GM21825 (cell line): ENCODE measurements at regions not wholly inside any gene's neighbourhood (a gene's known extent, or its start where the extent isn't known, plus 50 kb on each side); places are given as distances from the start of the nearest gene placed in this dataset.
"Not testable (repeated sequence)": the region's sequence is repeated elsewhere in the genome, so short reads cannot be mapped to it uniquely, and the experiment has no call there.

Source experiments
- ATAC-seq: cut with Tn5 transposase; IDR thresholded peaks from one replicate; pipeline ENCODE4 v1.9.1; 2021; ENCODE audit warnings: mild to moderate bottlenecking, moderate library complexity; ENCODE audit not compliant: unreplicated experiment

DNA sequence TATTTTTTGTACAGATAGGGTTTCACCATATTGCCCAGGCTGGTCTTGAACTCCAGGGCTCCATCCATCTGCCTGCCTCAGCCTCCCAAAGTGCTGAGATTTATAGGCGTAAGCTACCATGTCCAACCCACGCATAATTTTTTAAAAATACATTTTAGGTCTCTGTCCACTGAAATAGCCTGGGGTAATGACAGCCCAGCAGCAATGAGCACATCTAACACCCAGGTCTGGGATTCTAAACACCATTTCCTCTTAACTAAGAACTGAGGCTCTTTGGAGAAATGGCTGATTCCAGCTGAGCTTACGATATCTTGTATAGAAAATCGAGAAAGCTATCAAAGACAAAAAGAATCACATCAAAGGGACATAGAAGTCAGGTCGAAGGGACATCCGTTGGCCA is 245.3 kb downstream of the PARN start:
- ATAC-seq: no peak

DNA sequence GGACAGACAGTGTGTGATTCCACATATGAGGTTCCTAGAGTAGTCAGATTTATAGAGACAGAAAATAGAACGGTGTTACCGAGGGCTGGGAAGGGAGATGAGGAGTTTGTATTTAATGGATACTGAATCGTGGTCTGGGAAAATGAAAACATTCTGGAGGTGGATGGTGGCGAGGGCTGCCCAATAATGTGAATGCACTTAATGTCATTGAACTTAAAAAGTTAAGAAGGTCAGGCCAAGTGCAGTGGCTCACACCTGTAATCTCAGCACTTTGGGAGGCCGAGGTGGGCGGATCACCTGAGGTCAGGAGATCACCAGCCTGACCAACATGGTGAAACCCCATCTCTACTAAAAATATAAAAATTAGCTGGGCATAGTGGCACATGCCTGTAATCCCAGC is 246.2 kb downstream of the PARN start:
- ATAC-seq: not testable (repeated sequence)

DNA sequence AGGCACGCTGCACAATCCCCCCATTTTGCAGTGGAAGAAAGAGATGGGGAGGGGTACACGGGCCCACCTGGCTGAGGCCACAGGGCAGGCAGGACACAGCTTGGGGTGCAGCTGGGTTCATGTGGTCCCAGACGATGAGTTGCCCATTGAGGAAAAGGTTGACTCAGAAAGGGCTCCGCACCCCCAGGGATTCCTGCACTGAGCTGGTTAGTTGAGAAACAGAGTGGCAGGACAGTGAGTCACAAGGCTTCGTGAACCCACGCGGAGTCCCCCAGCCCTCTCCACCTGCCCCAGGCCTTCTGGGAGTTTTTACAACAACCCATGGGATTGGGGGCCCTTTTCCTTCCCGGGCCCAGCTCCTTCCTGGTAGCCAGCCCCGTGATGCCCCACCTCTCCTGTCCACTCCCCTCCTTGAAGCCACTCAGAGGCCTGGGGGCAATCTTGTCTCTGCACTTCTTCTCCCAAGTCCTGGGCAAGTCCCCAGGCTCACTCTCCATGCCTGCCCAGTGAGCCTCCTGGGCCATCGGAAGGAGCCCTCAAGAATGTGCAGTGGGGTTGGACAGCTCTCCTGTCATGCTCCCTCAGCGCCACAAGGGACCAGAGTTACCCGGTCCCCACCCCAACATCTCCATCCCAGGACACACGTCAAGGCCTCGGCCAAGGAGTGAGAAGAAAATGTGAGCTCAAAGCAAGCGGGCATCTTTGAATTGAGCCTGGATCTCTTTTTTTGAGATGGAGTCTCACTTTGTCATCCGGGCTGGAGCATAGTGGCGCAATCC is 251.2 kb downstream of the PARN start:
- no peak for ATAC-seq

DNA sequence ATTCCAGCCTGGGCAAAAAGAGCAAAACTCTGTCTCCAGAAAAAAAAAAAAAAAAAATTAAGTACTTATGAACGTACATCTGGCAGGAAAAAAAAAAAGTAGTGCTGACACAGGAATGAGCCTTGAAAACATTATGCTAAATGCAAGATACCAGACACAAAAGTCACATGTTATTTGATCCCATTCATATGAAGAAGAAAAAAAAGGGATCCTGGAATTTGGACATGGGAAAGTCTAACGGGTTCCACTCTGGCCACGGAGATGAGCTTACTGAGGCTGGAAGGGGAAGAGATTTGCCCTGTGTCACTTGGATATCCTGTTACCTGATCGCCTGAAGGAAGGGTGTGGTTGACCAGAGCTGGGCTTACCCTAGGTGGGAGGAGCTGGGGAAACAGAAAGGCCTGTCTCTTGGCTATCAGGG is 251.9 kb downstream of the PARN start:
- no peak for ATAC-seq

DNA sequence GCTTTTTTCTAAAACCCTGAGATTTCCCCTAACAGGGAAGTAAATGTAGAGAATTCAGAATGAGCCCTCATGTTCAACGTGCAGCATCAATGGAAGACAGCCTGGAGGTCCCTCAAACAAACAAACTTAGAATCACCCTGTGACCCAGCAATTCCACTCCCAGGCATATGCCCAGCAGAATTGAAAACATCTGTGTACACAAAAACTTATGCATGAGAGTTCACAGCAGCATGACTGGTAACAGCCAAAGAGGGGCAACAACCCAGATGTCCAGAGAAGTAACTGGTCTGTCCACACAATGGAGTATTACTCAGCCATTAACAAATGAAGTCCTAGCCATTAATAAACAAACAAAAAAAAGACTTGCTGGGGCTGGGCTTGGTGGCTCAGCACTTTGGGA is 252.7 kb downstream of the PARN start:
- ATAC-seq: no peak

DNA sequence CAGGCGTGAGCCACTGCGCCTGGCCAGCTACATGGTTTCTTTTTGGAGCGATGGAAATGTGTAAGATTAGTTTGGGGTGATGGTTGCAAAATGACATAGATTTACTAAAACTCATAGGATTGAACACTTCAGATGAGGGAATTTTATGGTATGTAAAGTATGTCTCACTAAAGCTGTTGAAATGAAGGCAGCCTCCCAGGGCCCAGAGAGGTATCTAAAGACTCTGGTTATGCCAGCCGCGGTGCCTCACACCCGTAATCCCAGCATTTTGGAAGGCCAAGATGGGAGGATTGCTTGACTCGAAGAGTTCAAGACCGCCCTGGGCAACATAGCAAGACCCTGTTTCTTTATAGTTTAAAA is 254.9 kb downstream of the PARN start:
- no peak for ATAC-seq

DNA sequence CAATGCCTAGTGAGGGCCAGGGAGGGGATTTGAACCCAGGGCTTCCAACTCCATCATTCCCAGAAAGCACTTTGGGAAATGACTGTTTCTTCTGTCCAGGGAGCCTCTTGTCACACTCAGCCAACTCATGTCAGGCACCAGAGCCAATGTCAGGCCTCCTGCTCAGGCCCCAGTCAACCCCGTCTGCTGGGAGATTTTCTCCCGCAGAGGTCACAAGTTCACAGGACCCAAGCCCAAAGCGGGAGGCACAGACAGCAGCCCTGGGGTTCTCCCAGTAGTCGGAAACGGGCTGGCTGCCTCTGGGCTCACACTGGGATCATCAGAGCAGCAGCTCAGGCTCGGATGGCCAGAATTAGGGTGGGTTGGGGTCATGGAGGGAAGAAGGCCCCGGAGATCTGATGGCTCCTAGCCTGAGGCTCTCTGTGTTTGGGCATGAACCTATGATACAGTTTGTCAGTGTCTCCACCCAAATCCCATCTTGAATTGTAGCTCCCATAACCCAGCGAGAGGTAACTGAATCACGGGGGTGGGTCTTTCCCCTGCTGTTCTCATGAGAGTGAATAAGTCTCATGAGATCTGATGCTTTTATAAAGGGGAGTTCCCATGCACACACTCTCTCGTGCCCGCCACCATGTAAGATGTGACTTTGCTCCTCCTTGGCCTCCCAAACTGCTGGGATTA is 255.5 kb downstream of the PARN start:
- no peak for ATAC-seq

DNA sequence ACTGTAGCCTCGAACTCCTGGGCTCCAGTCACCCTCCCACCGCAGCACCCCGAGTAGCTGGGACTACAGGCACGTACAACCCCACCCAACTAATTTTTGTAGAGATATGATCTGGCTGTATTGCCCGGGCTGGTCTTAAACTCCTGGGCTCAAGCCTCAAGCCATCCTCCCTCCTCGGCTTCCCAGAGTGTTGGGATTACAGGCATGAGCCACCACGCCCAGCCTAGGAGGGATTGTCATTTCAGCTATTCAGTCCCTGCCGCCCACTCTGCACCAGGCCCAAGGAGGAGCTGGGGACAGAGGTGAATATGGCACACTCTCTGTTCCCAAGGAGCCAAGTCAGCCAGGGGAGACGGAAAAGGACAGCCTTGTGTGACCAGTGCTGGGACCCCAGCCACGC is 256.2 kb downstream of the PARN start:
- no peak for ATAC-seq

DNA sequence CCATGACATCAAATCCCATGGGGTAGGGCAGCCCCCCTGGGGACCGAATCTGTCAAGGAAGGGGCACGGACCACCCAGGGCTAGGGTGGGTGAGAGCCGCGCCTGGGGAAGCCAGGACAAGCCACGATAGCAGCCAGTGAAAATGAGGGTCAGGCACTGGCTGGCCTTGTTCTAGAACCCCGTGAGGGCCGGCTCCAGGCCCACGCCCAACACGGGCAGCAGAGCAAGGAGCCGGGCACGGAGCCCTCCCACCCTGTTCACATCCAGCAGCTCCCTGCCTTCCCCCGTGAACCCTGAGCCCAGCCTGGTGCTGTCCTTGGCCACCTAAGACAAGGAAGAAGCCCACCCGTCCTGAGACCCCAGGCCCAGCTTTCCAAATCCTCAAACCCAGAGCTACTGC is 256.7 kb downstream of the PARN start:
- ATAC-seq: no peak

DNA sequence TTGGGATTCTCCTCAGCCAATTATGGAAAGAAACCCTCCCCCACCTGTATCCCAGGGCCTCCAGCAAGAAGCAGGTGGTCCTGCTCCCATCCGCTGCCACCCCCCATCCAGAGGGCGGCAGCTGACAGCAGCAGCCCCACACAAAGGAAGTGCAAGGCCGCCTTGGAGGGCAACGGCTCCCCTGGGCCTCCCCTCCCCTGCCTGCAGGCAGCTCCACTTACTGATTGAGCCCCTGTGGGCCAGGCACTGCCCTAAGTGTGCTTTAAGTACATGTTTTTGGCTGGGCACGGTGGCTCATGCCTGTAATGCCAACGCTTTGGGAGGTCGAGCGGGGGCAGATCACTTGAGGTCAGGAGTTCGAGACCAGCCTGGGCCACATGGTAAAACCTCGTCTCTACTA is 257.6 kb downstream of the PARN start:
- no peak for ATAC-seq

DNA sequence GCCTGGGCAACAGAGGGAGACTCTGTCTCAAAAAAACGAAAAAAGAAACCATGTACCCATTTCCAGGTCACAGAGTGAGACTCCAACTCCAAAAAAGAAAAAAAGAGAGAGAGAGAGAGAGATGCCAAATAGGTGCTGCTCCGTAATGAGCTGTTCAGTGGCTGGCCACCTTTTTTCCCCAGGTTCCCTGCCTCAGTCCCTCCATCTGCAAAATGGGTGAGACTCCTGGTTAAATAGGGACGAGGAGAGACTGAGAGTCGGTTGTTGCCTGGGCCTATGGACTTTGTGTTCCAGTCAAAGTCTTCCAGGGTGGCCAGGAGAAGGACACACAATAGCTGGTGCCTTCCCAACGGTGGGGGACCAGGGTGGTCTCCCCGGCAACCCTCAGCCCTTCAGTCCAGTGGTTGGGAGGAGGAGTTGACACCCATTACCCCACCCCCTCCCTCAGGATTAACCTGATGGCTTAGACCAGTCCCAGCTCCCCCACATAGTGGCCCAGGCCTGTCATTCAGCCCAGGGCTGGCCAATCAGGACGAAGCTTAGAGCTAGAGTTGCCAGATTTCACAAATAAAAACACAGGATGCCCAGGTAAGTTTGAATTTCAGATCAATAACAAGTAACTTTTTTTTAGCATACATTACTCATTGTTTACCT is 258.2 kb downstream of the PARN start:
- ATAC-seq: no peak

DNA sequence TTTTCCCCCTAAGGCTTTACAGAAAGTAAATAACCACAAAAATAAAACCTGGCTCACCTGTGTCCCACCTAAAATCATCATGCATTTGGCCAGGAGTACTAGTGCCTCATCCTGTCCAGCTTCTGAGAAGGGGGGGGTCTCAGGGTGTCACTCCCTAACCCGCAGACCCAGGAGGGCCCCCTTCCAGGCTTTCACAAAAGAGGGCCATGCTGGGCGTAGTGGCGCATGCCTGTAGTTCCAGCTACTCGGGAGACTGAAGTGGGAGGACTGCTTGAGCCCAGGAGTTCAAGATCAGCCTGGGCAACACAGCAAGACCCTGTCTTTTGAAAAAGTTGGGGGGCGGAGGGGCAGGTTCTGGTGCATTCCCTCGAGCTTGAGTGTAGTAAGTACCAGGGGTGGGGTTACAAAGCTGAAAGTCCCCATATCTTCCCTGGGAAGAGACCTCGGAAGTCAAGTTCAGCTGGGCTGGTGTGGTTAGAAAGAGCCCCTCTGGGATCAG is 259.3 kb downstream of the PARN start:
- ATAC-seq: no peak

DNA sequence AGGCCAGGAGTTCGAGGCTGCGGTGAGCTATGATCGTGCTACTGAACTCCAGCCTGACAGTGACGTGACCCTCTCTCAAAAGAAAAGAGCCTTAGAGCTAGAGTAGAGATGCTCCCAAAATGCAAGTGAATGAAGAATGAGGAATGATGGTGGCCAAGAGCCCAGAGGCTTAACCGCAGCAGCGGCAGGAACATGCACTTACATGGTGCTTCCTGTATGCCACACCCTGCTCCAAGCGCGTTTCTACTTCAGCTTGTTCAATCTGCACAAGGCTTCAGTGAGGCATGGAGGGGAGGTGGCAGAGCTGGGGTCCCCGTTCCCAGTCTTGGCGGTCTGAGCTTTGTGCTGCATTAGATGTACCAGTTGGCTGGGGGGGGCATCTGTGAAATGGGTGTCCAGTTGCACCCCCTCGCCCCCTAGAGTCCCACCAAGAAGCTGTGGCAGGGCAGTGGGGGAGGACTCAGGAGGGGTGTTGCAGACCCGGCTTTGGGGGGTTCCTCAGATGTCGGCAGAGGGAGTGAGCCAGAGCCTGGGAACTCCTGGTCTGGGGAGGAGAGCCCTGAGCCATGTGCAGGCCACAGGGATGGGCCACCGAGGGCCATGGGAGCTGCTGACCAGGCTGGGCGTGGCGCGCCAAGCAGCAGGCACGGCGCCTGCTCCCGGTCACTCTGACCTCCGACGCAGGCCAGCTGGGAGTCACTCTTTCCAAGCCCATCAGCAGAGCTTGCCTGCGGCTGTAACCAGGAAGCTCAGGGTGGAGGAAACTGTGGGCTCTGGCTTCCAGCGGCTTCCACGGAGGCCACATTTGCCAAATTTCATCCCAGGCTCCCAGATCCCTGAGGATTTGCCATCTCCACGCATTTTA is 260.1 kb downstream of the PARN start:
- no peak for ATAC-seq

DNA sequence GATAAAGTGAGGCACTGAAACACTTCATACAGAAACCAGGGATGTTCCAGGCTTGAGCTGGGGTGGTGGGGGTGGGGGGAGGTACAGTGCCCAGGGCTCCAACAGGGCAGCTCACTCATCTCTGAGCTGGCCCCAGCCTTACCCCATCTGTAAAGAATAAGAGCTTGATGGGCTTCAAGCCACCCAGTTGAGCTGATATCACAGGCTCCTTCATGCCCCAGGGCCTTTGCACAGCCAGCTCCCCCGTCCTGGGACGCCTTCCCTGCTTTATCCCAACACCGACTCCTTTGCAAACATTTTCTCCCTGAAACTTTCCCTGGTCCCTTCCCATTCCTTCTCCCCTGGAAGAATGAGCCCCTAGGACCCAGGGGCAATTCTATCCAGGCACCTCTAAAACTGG is 261.7 kb downstream of the PARN start:
- ATAC-seq: no peak

DNA sequence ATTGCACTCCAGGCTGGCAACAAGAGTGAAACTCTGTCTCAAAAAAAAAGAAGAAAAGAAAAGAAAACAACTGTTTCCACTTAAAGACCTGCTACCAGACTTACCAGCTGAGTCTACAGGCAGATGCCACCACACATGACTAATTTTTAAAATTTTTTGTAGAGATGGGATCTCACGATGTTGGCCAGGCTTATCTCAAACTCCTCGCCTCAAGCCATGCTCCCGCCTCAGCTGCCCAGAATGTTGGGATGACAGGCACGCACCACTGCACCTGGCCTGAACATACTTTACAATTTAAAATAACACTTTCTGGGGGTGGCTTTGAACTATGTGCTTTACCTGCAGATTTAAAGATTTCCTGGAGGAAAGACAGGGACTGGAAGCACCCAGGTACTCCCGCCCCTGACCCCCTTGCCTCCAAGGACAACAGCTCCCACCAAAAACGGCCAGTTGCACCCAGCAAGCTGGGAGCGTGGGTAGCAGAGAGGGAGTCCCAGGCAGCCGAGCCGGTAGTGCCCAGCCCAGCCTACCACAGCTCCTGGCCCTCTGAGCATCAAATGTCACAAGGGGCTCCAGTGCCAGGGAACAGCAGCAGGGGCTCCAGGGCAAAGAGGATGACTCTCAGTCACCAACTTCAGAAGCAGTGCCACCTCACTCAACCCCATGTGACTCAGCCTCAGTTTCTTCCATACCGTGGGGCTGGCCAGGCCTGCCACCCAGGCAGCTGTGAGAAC is 262.9 kb downstream of the PARN start:
- ATAC-seq: no peak

DNA sequence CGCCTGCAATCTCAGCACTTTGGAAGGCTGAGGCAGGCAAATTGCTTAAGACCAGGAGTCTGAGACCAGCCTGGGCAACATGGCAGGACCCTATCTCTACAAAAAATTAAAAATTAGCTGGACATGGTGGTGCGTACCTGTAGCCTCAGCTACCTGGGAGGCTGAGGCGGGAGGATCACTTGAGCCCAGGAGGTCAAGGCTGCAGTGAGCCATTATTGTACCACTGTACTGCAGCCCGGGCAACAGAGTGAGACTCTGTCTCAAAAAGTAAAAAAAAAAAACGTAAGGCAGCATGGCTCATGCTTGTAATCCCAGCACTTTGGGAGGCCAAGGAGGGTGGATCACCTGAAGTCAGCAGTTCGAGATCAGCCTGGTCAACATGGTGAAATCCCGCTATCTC is 263.6 kb downstream of the PARN start:
- no peak for ATAC-seq

DNA sequence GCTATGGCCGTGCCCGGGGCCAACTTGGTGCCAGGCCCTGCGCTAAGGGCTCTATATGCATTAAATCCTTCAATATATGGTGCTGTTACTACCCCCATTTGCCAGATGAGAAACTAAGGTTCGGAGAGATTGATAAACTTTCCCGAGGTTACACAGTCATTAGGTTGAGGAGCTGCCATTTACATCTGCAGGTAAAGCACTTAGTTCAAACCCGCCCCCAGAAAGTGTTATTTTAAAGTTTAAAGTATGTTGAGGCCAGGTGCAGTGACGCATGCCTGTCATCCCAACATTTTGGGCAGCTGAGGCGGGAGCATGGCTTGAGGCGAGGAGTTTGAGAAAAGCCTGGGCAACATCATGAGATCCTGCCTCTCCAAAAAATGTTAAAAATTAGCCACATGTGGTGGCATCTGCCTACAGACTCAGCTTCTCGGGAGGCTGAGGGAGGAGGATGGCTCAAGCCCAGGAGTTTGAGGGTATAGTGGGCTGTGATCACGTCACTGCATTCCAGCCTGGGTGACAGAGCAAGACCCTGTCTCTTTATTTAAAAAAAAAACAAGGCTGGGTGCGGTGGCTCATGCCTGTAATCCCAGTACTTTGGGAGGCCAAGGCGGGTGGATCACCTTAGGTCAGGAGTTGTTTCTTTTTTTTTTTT is 264.7 kb downstream of the PARN start:
- no peak for ATAC-seq

DNA sequence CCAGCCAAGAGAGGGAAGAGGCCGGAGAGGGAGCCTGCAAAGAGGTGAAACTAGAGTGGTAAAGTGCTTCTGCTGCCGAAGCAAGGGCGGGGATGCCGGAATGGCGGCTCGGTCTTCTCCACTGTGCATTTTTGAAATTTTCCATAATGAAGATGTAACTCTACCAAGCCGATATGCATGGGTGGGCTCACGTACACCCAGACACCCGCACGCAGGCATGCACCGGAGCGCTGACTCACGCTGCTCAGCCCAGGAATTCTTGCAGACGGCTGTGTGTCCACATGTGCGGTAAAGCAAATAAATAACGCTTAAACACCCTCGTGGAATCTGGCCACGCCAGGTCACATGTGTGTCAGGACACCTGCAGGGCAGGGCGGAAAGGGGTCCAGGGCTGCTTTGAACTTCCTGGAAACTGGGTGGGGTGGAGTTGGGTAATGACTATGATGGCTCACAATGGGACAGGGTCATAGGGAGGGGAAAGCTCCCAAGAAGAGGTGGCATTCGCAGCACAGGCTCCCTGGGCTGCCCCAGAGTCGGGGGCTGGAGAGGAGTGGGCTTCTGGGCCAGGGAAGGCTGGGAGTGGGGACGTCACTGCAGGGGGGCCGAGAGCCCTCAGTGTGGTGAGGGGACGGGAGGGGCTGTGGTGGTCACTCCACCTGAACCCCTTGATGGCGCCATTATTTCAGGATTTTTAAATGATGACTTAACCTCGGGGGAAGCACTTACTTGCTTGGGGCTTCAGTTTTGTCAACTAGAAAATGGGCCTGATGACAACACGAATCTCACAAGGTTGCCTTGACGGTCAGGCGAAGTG is 265.5 kb downstream of the PARN start:
- ATAC-seq: no peak

DNA sequence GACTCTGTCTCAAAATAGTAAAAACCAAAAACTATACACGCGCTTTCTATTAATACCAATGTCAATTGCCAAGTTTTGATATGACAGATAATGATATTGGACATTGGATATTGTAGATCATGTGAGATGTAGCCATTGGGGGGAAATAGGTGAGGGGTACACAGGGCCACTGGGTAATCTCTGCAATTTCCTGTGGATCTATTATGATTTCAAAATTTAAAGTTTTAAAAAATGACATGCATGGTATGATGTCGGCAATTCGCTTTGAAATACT is 266.0 kb downstream of the PARN start:
- no peak for ATAC-seq
